ENCODE measurements at regions not wholly inside any gene's neighbourhood (a gene's known extent, or its start where the extent isn't known, plus 50 kb on each side); places are given as distances from the start of the nearest gene placed in this dataset.

DNA sequence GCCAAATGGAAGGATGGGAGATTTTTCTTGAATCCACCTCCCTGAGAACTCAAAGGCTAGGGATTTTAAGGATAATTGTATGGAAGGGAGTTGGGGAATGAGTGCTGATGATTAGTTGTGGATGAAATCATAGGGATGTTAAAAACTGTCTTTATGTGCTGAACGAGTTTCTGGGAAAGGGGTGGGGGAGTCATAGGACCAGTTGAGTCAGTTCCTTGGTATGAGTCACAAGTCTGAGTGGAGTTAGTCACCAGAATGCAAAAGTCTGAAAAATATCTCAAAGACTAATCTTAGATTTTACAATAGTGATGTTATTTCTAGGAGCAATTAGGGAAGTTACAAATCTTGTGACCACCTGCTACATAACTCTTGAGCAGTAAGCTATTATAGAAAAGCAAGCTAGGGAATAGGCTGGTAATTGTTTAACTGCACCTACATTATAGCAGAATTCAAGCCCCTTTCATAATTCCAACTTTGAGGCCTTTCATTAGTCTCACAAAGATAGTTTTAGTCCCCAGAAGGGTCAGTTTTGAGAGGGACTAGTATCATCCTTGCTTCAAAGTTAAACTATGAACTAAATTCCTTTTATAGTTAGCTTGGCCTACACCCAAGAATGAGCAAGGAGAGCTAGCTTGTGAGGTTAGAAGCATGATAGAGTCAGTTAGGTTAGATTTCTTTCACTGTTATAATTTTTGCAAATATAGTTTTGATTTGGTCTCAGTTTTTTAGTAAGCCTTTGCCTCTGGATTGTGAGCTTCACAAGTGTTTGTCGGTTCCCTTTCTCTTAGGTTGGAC lies 668.0 kb downstream of the ETS1 start:
- no peaks in the 10 kb centered on the region for H3K4me1 ChIP-seq
- H3K27ac ChIP-seq: no peak overlapping the region
- DNase-seq (no peak), ATAC-seq (no peak)
- H3K36me3 ChIP-seq: no peaks in the 10 kb centered on the region
- H3K4me3 ChIP-seq: no peak overlapping the region
- no peak for TF ChIP-seq CTCF (IDR thresholded peaks at IDR 0.05)
- peaks cover 0 to 21% of the 10 kb centered on the region in 2 donors for H3K9me3 ChIP-seq
- H3K27me3 ChIP-seq: no peaks in the 10 kb centered on the region
- intact Hi-C loops (cut with DNase I): no loop called here

- Histone ChIP-seq H3K4me3 (no peak overlapping the region), H3K27ac (no peak overlapping the region), H3K27me3 (no peaks in the 10 kb centered on the region), H3K4me1 (no peaks in the 10 kb centered on the region), H3K9me3 (peaks cover 0 to 17% of the 10 kb centered on the region in 2 donors), H3K36me3 (no peaks in the 10 kb centered on the region)
- DNase-seq (no peak), ATAC-seq (no peak)
- intact Hi-C loops (cut with DNase I): no loop called here
- TF ChIP-seq CTCF (IDR thresholded peaks at IDR 0.05): no peak
These were observed 685.0 kb downstream of the ETS1 start for GRCh38 chr11:127902382-127902781.

DNA sequence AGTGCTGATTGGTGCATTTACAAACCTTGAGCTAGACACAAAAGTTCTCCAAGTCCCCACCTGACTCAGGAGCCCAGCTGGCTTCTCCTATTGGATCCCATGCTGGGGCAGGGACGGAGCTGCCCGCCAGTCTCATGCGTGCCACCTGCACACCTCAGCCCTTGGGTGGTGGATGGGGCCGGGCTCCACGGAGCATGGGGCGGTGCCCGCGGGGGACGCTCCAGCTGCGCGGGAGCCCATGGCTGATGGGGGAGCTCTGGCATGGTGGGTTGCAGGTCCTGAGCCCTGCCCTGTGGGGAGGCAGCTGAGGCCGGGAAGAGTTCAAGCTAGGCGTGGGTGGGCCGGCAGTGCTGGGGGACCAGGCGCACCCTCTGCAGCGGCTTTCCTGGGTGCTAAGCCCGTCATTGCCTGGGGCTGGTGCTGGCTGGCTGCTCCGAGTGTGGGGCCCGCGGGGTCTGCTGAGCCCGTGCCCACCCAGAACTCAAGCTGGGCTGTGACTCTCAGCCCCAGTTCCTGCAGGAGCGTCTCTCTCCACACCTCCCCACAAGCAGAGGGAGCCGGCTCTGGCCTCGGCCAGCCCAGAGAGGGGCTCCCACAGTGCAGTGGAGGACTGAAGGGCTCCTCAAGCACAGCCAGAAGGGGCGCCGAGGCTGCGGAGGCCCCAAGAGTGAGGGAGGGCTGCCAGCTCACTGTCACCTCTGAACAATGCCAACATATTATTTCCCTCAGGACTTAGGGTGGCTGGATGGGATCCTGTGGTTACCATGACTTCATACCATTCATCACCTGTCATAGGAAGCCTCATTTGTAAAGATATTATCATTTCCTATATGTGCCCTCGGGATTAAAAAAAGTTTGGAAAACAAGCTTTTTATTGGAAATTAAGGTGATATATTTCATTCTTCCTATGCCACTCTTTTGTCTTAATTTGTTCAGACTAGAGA lies 688.7 kb downstream of the ETS1 start:
- Histone ChIP-seq H3K9me3 (peaks cover 0 to 17% of the 10 kb centered on the region in 2 donors), H3K4me1 (no peaks in the 10 kb centered on the region), H3K36me3 (no peaks in the 10 kb centered on the region), H3K27ac (no peak overlapping the region), H3K27me3 (no peaks in the 10 kb centered on the region), H3K4me3 (no peak overlapping the region)
- ATAC-seq: no peak
- intact Hi-C loops (cut with DNase I): no loop called here
- DNase-seq: peak in 1 of 4 donors; percentile 67
- TF ChIP-seq CTCF (IDR thresholded peaks at IDR 0.05): no peak

- Histone ChIP-seq H3K9me3 (peaks cover 0 to 19% of the 10 kb centered on the region in 2 donors), H3K4me3 (no peak overlapping the region), H3K27me3 (no peaks in the 10 kb centered on the region), H3K36me3 (no peaks in the 10 kb centered on the region), H3K27ac (no peak overlapping the region), H3K4me1 (no peaks in the 10 kb centered on the region)
- ATAC-seq (no peak), DNase-seq (no peak)
- intact Hi-C loops (cut with DNase I): no loop called here
- no peak for TF ChIP-seq CTCF (IDR thresholded peaks at IDR 0.05)
These were observed 691.6 kb downstream of the ETS1 start for GRCh38 chr11:127895776-127896175.

- Histone ChIP-seq H3K4me3 (no peak overlapping the region), H3K4me1 (no peaks in the 10 kb centered on the region), H3K9me3 (peaks cover 0 to 17% of the 10 kb centered on the region in 2 donors), H3K27me3 (no peaks in the 10 kb centered on the region), H3K27ac (no peak overlapping the region), H3K36me3 (no peaks in the 10 kb centered on the region)
- ATAC-seq (no peak), DNase-seq (no peak)
- intact Hi-C loops (cut with DNase I): no loop called here
- no peak for TF ChIP-seq CTCF (IDR thresholded peaks at IDR 0.05)
These were observed 693.0 kb downstream of the ETS1 start for GRCh38 chr11:127894316-127894715.
